RPMI7951 (cell line): ENCODE measurements at regions not wholly inside any gene's neighbourhood (a gene's known extent, or its start where the extent isn't known, plus 50 kb on each side); places are given as distances from the start of the nearest gene placed in this dataset.

Experiments used
- DNase-seq: peaks from one replicate; pipeline ENCODE4 v3.0.0-alpha.2; 2012; ENCODE audit warnings: low read depth

DNA sequence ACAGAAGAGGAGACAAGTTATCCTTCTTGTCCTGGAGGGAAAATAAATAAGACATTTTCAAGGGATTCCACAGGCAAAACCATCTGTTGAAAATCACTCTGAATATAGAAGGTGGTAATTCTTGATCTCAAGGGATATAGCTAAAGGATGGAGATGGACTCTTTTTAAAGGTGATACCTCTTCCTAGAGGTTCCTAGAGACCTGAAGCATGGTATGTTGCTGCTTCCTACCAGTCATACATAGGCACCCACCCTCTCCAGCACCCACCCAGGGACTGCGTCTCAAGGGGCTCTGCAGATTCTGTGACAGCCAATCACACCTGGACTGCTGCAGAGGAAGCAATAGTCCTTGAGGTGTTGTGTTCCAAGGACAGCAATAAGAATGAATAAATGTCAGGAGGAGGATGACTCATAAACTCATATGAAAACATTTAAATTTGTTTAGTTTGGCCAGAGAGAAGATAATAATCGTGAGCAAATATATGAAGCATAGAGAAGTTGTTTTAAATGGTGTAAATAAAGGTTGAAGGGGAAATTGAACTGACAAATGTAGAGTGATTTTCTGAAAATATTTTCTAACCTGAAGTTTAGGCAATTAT is 741.6 kb upstream of the CBLB start:
- DNase-seq, result peak; percentile 13

DNA sequence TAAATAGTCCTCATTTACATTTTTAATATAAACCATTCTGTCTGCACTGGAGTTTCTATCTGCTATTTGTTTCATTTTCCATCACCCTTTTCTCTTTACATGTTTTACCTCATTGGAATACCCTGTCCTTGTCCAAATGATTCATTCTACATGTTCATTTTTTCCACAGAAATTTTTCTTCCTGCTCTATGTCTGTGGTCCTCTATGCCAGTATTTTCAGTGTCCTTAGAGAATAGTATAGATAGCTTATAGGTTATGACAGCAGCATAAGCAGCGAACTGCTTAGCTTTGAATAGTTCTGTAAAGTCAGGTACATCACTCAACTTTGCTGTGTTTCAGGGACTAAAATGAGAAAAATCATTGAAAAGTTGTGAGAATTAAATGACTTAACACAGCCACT is 742.3 kb upstream of the CBLB start:
- no peak for DNase-seq

- DNase-seq, result no peak
These were observed 743.0 kb upstream of the CBLB start for GRCh38 chr3:106611841-106612240.

DNA sequence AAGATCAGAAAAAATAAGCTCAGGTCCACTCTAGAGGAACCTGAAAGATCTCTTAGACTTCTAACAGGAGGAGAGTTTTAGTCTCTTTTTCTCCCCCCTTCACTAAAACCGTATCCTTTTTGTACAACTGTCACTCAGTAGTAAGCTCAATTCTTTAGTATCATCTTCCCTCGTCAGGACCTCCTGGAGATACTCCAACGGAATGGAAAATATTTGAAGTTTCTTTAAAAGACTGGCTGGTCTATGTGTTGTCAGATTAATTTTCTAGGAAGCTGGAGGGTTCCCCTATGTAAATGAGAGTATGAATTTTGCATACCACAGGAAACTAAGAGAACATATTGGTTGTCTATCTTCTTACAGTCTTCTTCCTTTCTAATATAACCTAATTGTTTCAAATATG is 747.7 kb upstream of the CBLB start:
- DNase-seq, result no peak

DNA sequence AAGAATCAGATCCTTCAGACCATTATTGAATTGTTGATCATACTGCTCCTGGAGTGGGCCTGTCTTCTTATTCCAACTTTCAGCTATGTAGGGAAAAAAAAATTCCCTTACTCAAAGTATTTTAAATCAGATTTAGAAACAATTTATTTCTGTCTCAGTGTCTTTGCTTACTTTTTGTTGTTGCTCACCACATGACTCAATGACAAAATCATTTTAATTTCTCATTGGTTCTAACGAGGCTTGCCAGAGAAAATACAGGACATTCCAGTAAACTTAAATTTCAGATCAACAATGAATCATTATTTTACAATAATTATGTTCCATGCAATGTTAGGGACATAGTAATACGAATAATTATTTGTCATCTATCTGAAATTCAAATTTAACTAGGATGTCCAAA is 748.5 kb upstream of the CBLB start:
- DNase-seq, result no peak

- DNase-seq, result no peak
These were observed 751.8 kb upstream of the CBLB start for GRCh38 chr3:106620646-106621045.

DNA sequence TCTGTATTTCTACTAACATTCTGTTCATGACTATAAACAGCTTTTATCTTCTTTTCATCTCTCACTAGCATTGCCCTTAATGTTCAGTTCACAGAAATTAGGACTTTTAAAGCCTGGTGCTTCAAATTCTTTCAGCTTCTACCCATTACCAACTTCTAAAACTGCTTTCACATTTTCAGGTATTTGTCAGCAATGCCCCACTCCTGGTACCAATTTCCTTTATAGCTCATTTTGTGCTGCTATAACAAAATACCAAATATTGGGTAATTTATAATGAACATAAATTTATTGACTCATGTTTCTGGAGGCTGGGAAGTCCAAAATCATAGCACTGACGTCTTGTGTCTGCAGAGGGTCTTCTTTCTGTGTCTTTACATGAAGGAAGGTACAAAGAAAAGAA is 753.1 kb upstream of the CCDC54 start:
- DNase-seq, result no peak

GRCh38 chr3:106628407-106628806 is 748.8 kb upstream of the CCDC54 start:
- DNase-seq, result peak; percentile 67

DNA sequence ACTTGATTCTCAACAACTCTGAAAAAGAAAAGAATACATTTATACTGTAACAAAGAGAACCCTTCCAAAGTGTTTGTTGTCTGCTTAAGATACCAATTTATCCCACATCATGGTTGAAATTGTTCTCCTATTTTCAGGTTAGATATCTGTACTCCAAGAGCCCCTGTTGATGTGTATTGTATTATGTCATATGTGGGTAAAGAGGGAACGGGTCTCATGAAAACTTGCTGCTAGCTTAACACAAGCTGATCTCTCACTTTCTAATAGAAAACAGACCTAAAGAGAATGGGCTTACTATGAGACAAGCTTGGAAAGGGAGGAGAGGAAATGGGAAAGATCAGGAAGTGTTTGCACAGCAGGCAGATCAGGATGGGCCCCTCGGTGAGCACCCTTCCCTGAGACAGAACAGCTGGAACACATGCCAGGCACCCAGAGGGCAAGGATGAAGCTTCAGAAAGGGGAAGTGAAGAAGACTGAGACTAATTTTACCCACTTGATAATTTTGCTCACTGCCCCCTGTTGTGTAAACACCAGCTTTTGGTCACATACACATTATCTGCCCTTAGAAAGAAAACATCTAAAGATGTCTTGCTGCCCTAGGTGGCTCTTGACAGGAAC is 747.9 kb upstream of the CCDC54 start:
- peak; percentile 21 for DNase-seq

GRCh38 chr3:106631373-106632108 is 745.7 kb upstream of the CCDC54 start:
- no peak for DNase-seq

- peak; percentile 87 for DNase-seq
These were observed 742.0 kb upstream of the CCDC54 start for GRCh38 chr3:106635271-106635670.

GRCh38 chr3:106635826-106636225 is 741.4 kb upstream of the CCDC54 start:
- DNase-seq, result no peak

DNA sequence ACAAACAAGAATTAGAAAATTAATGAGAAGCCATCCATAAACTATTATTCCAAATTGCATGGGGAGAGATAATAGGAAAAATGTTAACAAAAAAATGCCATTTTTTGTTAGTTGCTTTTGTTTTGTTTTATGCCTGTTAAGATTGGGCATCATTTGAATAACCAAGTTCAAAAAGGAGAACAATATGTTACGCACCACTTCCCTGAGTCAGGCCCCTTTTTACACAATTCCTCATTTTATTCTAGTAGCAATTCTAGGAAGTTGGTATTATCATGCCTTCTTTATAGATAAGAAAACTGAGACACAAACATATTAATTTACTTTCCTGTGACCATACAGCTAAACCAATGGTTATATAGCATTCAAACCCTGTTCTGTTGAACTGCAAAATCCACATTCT is 736.9 kb upstream of the CCDC54 start:
- no peak for DNase-seq

DNA sequence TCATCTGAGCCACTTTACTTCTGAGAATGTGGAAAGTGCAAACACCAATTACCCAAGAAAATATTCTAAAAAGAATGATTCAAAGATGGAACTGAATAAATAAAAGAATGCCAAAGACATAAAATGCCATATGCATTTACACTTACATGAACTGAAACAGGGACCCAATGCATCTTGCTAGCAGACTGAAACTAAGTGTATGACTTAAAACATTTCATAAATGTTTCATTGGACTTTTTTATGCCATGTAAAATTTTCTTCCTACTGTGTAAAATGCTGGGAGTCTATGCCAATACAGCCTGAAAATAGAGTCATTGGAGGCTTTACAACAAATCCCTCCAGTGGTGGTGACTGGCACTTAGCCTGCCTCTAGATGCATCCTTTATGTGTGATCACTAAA is 735.1 kb upstream of the CCDC54 start:
- DNase-seq, result no peak

DNA sequence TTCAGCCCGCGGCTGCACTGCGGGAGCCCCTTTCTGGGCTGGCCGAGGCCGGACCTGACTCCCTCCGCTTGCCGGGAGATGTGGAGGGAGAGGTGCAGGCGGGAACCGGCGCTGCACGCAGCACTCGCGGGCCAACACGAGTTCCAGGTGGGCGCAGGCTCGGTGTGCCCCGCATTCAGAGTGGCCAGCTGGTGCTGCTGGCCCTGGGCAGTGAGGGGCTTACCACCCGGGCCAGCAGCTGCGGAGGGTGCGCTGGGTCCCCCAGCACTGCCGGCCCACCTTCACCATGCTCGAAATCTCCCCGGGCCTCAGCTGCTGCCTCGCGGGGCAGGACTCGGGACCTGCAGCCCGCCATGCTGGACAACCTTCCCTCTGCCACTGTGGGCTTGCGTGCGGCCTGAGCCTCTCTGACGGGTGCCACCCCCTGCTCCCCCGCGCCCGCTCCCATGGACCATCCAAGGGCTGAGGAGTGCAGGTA is 733.5 kb upstream of the CCDC54 start:
- no peak for DNase-seq

GRCh38 chr3:106673926-106674569 is 703.2 kb upstream of the CCDC54 start:
- DNase-seq, result no peak

DNA sequence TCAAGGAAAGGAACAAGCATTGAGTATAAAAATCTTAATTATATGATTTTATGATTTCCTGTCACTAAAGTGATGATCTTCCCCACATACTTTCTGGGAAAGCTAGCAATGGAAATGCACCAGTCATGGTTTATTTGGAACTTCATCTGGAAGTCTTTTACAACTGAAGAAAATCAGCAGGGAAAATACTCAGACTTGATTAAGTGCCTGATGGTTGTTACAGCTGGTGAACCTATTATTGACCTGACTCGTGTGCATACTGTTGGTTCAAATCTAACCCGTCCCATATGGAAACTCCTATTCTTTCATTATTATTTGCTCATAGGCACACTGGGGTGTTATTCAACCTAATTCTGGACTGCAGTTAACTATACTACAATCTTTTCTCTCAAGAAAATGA is 701.8 kb upstream of the CCDC54 start:
- no peak for DNase-seq

GRCh38 chr3:106678657-106679390 is 698.4 kb upstream of the CCDC54 start:
- no peak for DNase-seq

GRCh38 chr3:106683953-106684620 is 693.2 kb upstream of the CCDC54 start:
- DNase-seq, result no peak

DNA sequence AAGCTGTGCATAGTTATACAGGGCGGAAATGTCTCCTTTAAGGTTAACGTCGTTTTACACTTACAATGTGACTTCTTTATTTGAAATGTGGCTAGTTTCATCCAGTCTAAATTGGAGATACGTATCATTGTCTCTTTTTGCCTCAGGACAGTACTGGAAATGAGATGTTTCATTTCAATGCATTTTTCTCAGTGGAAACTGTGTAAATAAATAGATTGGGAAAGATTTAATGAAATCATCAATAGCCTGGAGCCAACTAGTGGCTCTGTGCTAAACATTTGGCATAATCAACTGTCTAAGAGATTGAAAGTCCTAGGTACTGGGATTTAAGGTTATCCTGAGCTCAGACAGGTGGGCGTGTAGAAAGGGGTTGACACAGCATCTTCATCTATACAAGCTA is 691.5 kb upstream of the CCDC54 start:
- peak; percentile 24 for DNase-seq

- DNase-seq, result no peak
These were observed 689.3 kb upstream of the CCDC54 start for GRCh38 chr3:106687905-106688304.
